Osteoblast (primary cell): ENCODE measurements at regions not wholly inside any gene's neighbourhood (a gene's known extent, or its start where the extent isn't known, plus 50 kb on each side); places are given as distances from the start of the nearest gene placed in this dataset.

Source experiments
- DNase-seq: peaks from one replicate; pipeline ENCODE4 v3.0.0; 2011; ENCODE audit warnings: low spot score, mixed read lengths; ENCODE audit not compliant: insufficient read length; ENCODE audit errors: missing footprints
- H2AFZ ChIP-seq: 2 replicates; pipeline ENCODE4 v1.6.0; 2011; ENCODE audit warnings: mild to moderate bottlenecking, low read length
- H3K27ac ChIP-seq: 2 replicates; pipeline ENCODE4 v1.5.1; 2011; ENCODE audit warnings: mild to moderate bottlenecking, low read depth, low read length, moderate library complexity
- H3K27me3 ChIP-seq: 2 replicates; pipeline ENCODE4 v1.6.0; 2012; ENCODE audit warnings: mild to moderate bottlenecking, control low read depth, inconsistent platforms, low read length, moderate library complexity; ENCODE audit not compliant: insufficient read depth
- H3K36me3 ChIP-seq: 2 replicates; pipeline ENCODE4 v1.5.1; 2011; ENCODE audit warnings: mild to moderate bottlenecking, low read length, control low read depth, moderate library complexity; ENCODE audit not compliant: insufficient read depth
- H3K4me1 ChIP-seq: 2 replicates; pipeline ENCODE4 v1.5.1; 2011; ENCODE audit warnings: mild to moderate bottlenecking, low read length, control low read depth, moderate library complexity; ENCODE audit not compliant: insufficient read depth
- H3K4me2 ChIP-seq: 2 replicates; pipeline ENCODE4 v1.6.0; 2011; ENCODE audit warnings: mild to moderate bottlenecking, low read length; ENCODE audit not compliant: insufficient read depth
- H3K4me3 ChIP-seq: fragments of 200-600 bp; sonication (generic); 3 replicates; pipeline ENCODE4 v1.5.1; 2012; ENCODE audit warnings: mild to moderate bottlenecking, low read length, inconsistent platforms; ENCODE audit not compliant: insufficient read depth
- H3K79me2 ChIP-seq: 2 replicates; pipeline ENCODE4 v1.6.0; 2012; ENCODE audit warnings: mild to moderate bottlenecking, low read length, control low read depth, inconsistent platforms; ENCODE audit not compliant: insufficient read depth
- H3K9me3 ChIP-seq: 2 replicates; pipeline ENCODE4 v1.5.1; 2011; ENCODE audit warnings: low read depth, low read length, control low read depth
- H4K20me1 ChIP-seq: 2 replicates; pipeline ENCODE4 v1.6.0; 2012; ENCODE audit warnings: mild to moderate bottlenecking, low read length, control low read depth; ENCODE audit not compliant: insufficient read depth
- CTCF ChIP-seq: IDR thresholded peaks from 2 replicates; pipeline ENCODE4 v1.5.1; 2011; ENCODE audit warnings: mild to moderate bottlenecking, low read depth, low read length, moderate library complexity; ENCODE audit errors: extremely low read depth

- Histone ChIP-seq H3K36me3 (no peaks in the 10 kb centered on the region), H3K4me3 (no peak overlapping the region), H3K4me2 (no peak overlapping the region), H3K27me3 (no peaks in the 10 kb centered on the region), H4K20me1 (no peaks in the 10 kb centered on the region), H3K9me3 (no peaks in the 10 kb centered on the region), H3K27ac (no peak overlapping the region), H3K79me2 (no peaks in the 10 kb centered on the region), H2AFZ (no peak overlapping the region), H3K4me1 (no peaks in the 10 kb centered on the region)
- no peak for TF ChIP-seq CTCF
- no peak for DNase-seq
Measured at GRCh38 chr16:65789161-65789945, 577.1 kb upstream of the CDH5 start.

- Histone ChIP-seq H3K4me1 (no peaks in the 10 kb centered on the region), H3K79me2 (no peaks in the 10 kb centered on the region), H3K27me3 (no peaks in the 10 kb centered on the region), H3K9me3 (no peaks in the 10 kb centered on the region), H3K36me3 (no peaks in the 10 kb centered on the region), H4K20me1 (no peaks in the 10 kb centered on the region), H2AFZ (no peak overlapping the region), H3K4me3 (no peak overlapping the region), H3K4me2 (no peak overlapping the region), H3K27ac (no peak overlapping the region)
- TF ChIP-seq CTCF, result no peak
- no peak for DNase-seq
Measured at GRCh38 chr16:65788434-65789140, 577.9 kb upstream of the CDH5 start.

- no peak overlapping the region for H3K4me2 ChIP-seq
- no peaks in the 10 kb centered on the region for H3K27me3 ChIP-seq
- no peaks in the 10 kb centered on the region for H4K20me1 ChIP-seq
- H3K9me3 ChIP-seq, result no peaks in the 10 kb centered on the region
- TF ChIP-seq CTCF, result no peak
- H3K4me3 ChIP-seq, result no peak overlapping the region
- no peaks in the 10 kb centered on the region for H3K36me3 ChIP-seq
- H3K27ac ChIP-seq, result no peak overlapping the region
- no peak overlapping the region for H2AFZ ChIP-seq
- DNase-seq, result no peak
- H3K4me1 ChIP-seq, result peaks cover 4% of the 10 kb centered on the region
- no peaks in the 10 kb centered on the region for H3K79me2 ChIP-seq
Measured at GRCh38 chr16:65787921-65788320, 578.6 kb upstream of the CDH5 start.

GRCh38 chr16:65786916-65787315, 579.6 kb upstream of the CDH5 start:
- no peaks in the 10 kb centered on the region for H4K20me1 ChIP-seq
- no peak for TF ChIP-seq CTCF
- DNase-seq, result no peak
- no peak overlapping the region for H2AFZ ChIP-seq
- H3K79me2 ChIP-seq, result no peaks in the 10 kb centered on the region
- no peaks in the 10 kb centered on the region for H3K27me3 ChIP-seq
- peaks cover 10% of the 10 kb centered on the region for H3K4me1 ChIP-seq
- H3K27ac ChIP-seq, result no peak overlapping the region
- no peak overlapping the region for H3K4me2 ChIP-seq
- H3K36me3 ChIP-seq, result no peaks in the 10 kb centered on the region
- H3K9me3 ChIP-seq, result no peaks in the 10 kb centered on the region
- H3K4me3 ChIP-seq, result no peak overlapping the region
